Stomach (tissue), 8 donors: ENCODE measurements at regions not wholly inside any gene's neighbourhood (a gene's known extent, or its start where the extent isn't known, plus 50 kb on each side); places are given as distances from the start of the nearest gene placed in this dataset.
"Not testable (repeated sequence)": the region's sequence is repeated elsewhere in the genome, so short reads cannot be mapped to it uniquely, and the experiment has no call there.

Source experiments
- DNase-seq, 2 donors: peaks; one replicate each; pipeline versions ENCODE4 v3.0.0 to v3.0.0-alpha.2; 2013 to 2019
- H3K27ac ChIP-seq, 5 donors: fragments of 200-600 bp in 4 of 5; sonication (generic) in 4 of 5; one replicate each; pipeline ENCODE4 v1.5.1; 2013 to 2019; ENCODE audit warnings: mild to moderate bottlenecking in 1 of 5, moderate library complexity in 1 of 5
- H3K27me3 ChIP-seq, 3 donors: fragments of 200-600 bp; sonication (generic); one replicate each; pipeline ENCODE4 v1.5.1; 2017 to 2019; ENCODE audit warnings: mixed run types in 1 of 3
- H3K36me3 ChIP-seq, 4 donors: fragments of 200-600 bp; sonication (generic); 1 replicate in 3 of 4; 2 replicates in 1 of 4; pipeline ENCODE4 v1.5.1; 2016 to 2019
- H3K4me1 ChIP-seq, 4 donors: fragments of 200-600 bp; sonication (generic); one replicate each; pipeline ENCODE4 v1.5.1; 2016 to 2019
- H3K4me3 ChIP-seq, 4 donors: fragments of 200-600 bp; sonication (generic) in 3 of 4; one replicate each; pipeline ENCODE4 v1.5.1; 2016 to 2019; ENCODE audit warnings: mild to moderate bottlenecking in 1 of 4
- H3K9me3 ChIP-seq, 4 donors: fragments of 200-600 bp; sonication (generic); one replicate each; pipeline ENCODE4 v1.5.1; 2016 to 2019
- CTCF ChIP-seq, 7 experiments: fragments of 450-650 bp in 4 of 7; fragments of 200-600 bp in 3 of 7; sonication (generic) in 3 of 7; IDR thresholded peaks; one replicate each; pipeline ENCODE4 v1.5.1; 2016 to 2019; ENCODE audit warnings: antibody characterized with exemption in 7 of 7, control low read depth in 2 of 7, mild to moderate bottlenecking in 1 of 7
- EP300 ChIP-seq: sonication (generic); formaldehyde crosslinking; IDR thresholded peaks from one replicate; pipeline ENCODE4 v1.6.1; 2017; ENCODE audit warnings: antibody characterized with exemption
- POLR2A ChIP-seq, 4 donors: fragments of 450-650 bp; IDR thresholded peaks; one replicate each; pipeline ENCODE4 v1.6.1; 2016; ENCODE audit warnings: antibody characterized with exemption in 4 of 4, control low read depth in 2 of 4, mild to moderate bottlenecking in 1 of 4, moderate library complexity in 1 of 4
- POLR2AphosphoS5 ChIP-seq, 3 donors: sonication (generic); formaldehyde crosslinking; IDR thresholded peaks; one replicate each; pipeline ENCODE4 v1.6.1; 2016; ENCODE audit warnings: antibody characterized with exemption in 3 of 3
- WGBS, 5 donors: extraction: QIAGEN DNeasy Blood & Tissue Kit in 3 of 5; methylation state at CpG; one replicate each; pipeline versions ENCODE4 v1.1.5 to v1.1.7; 2013 to 2018; 5-methylcytosine and 5-hydroxymethylcytosine counted together
- intact Hi-C: fragments of 100-400 bp; cut with DNase I; formaldehyde crosslinking; loops from one replicate; pipeline ENCODE4 v1.15.1; 2023; ENCODE audit warnings: low total_unique reads
- donor health status: healthy with polysubstance abuse.
- donor health status: Bipolar disorder and iron deficiency.
- donor health status: healthy.

- H3K36me3 ChIP-seq: no peaks in the 10 kb centered on the region
- 47 to 67% (median 50%) methylated on average over 2 of the region's 2 CpGs for WGBS, 5 donors
- H3K9me3 ChIP-seq: no peaks in the 10 kb centered on the region
- DNase-seq: peak in 1 of 2 donors; percentile 6
- no peaks in the 10 kb centered on the region for H3K27me3 ChIP-seq
- H3K4me1 ChIP-seq: no peaks in the 10 kb centered on the region
- intact Hi-C loops: no loop called here
- H3K27ac ChIP-seq: no peak overlapping the region
- no peak overlapping the region for H3K4me3 ChIP-seq
- peak in 2 of 7 experiments; percentile 16 to 18 for TF ChIP-seq CTCF (IDR thresholded peaks at IDR 0.05)
- no peak for TF ChIP-seq POLR2AphosphoS5 (IDR thresholded peaks at IDR 0.05)
Measured at GRCh38 chr4:126405369-126405982, 1090.7 kb downstream of the FAT4 start.

GRCh38 chr4:126409746-126410145 lies 1095.0 kb downstream of the FAT4 start:
- Histone ChIP-seq H3K4me3 (no peak overlapping the region), H3K27me3 (no peaks in the 10 kb centered on the region), H3K27ac (no peak overlapping the region), H3K36me3 (no peaks in the 10 kb centered on the region), H3K4me1 (no peaks in the 10 kb centered on the region), H3K9me3 (no peaks in the 10 kb centered on the region)
- intact Hi-C loops: no loop called here
- DNase-seq: no peak
- 64 to 82% (median 81%) methylated on average over 4 of the region's 4 CpGs for WGBS, 5 donors
- no peak for TF ChIP-seq CTCF (IDR thresholded peaks at IDR 0.05)
- TF ChIP-seq EP300: no peak
- no peak for TF ChIP-seq POLR2A (IDR thresholded peaks at IDR 0.05)
- TF ChIP-seq POLR2AphosphoS5 (IDR thresholded peaks at IDR 0.05): no peak

GRCh38 chr4:126411047-126411446 lies 1096.3 kb downstream of the FAT4 start:
- peaks cover 0 to 4% (median 0%) of the 10 kb centered on the region in 4 donors for H3K4me1 ChIP-seq
- H3K4me3 ChIP-seq: no peak overlapping the region
- no peak for DNase-seq
- H3K27me3 ChIP-seq: no peaks in the 10 kb centered on the region
- TF ChIP-seq EP300 (no peak), POLR2AphosphoS5 (IDR thresholded peaks at IDR 0.05) (no peak), CTCF (IDR thresholded peaks at IDR 0.05) (no peak), POLR2A (IDR thresholded peaks at IDR 0.05) (no peak)
- H3K27ac ChIP-seq: no peak overlapping the region
- H3K9me3 ChIP-seq: no peaks in the 10 kb centered on the region
- WGBS, 5 donors: 83 to 88% (median 83%) methylated on average over 2 of the region's 2 CpGs
- H3K36me3 ChIP-seq: no peaks in the 10 kb centered on the region
- intact Hi-C loops: no loop called here

GRCh38 chr4:126412310-126412709 lies 1097.6 kb downstream of the FAT4 start:
- H3K36me3 ChIP-seq, H3K9me3 ChIP-seq, H3K4me3 ChIP-seq, H3K27ac ChIP-seq, DNase-seq, H3K27me3 ChIP-seq, H3K4me1 ChIP-seq, intact Hi-C loops: not testable (repeated sequence)
- WGBS, 5 donors: 94 to 100% (median 100%) methylated on average over 1 of the region's 1 CpG

- Histone ChIP-seq H3K27me3 (no peaks in the 10 kb centered on the region), H3K4me3 (no peak overlapping the region), H3K27ac (no peak overlapping the region), H3K4me1 (peaks cover 0 to 4% (median 0%) of the 10 kb centered on the region in 4 donors), H3K9me3 (peaks cover 0 to 12% (median 0%) of the 10 kb centered on the region in 4 donors), H3K36me3 (no peaks in the 10 kb centered on the region)
- intact Hi-C loops: no loop called here
- WGBS, 5 donors: 75 to 80% (median 78%) methylated on average over 3 of the region's 3 CpGs
- DNase-seq: no peak
- TF ChIP-seq POLR2AphosphoS5 (IDR thresholded peaks at IDR 0.05) (no peak), POLR2A (IDR thresholded peaks at IDR 0.05) (no peak), CTCF (IDR thresholded peaks at IDR 0.05) (no peak), EP300 (no peak)
Measured at GRCh38 chr4:126414741-126415140, 1100.0 kb downstream of the FAT4 start.
